ENCODE measurements at regions not wholly inside any gene's neighbourhood (a gene's known extent, or its start where the extent isn't known, plus 50 kb on each side); places are given as distances from the start of the nearest gene placed in this dataset.

DNA sequence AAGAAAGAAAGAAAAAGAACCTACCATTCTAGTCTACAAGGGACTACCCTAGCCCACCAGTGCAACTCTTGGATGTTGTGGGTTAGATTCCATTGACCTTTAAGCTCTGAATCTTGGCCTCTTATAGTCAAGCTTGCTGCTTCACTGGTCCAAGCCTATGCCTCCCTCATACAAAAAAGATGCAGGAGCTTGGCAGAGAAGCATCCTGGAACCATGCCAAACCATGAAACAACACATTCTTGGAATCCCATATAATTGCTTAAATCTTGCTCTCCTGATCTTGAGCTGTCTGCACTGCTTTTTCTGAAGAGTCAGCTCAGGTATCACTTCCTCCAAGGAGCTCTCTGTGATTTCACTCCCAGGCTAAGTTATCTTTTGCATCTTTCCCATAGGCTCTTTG is 117.9 kb upstream of the GPR139 start:
- Histone ChIP-seq H3K4me1 (no peaks in the 10 kb centered on the region), H3K4me3 (ENCODE audit: low read depth, low read length) (no peak overlapping the region), H3K27me3 (replicated peaks; ENCODE audit: control insufficient read depth, insufficient read depth, low read length) (no peaks in the 10 kb centered on the region), H3K36me3 (ENCODE audit: control insufficient read depth, insufficient read depth, low read length) (no peaks in the 10 kb centered on the region), H3K9me3 (no peaks in the 10 kb centered on the region)
- DNase-seq: no peak
- Mint-ChIP-seq H3K27ac (ENCODE audit: unreplicated experiment) (no peak overlapping the region), H3K4me1 (ENCODE audit: low read depth, unreplicated experiment) (no peaks in the 10 kb centered on the region), H3K9me3 (ENCODE audit: unreplicated experiment) (no peaks in the 10 kb centered on the region), H3K4me3 (ENCODE audit: unreplicated experiment) (no peak overlapping the region), H3K27me3 (ENCODE audit: insufficient read depth, unreplicated experiment) (peaks cover 15% of the 10 kb centered on the region), H3K36me3 (ENCODE audit: insufficient read depth, unreplicated experiment) (no peaks in the 10 kb centered on the region)
- TF ChIP-seq, protein P1, sequence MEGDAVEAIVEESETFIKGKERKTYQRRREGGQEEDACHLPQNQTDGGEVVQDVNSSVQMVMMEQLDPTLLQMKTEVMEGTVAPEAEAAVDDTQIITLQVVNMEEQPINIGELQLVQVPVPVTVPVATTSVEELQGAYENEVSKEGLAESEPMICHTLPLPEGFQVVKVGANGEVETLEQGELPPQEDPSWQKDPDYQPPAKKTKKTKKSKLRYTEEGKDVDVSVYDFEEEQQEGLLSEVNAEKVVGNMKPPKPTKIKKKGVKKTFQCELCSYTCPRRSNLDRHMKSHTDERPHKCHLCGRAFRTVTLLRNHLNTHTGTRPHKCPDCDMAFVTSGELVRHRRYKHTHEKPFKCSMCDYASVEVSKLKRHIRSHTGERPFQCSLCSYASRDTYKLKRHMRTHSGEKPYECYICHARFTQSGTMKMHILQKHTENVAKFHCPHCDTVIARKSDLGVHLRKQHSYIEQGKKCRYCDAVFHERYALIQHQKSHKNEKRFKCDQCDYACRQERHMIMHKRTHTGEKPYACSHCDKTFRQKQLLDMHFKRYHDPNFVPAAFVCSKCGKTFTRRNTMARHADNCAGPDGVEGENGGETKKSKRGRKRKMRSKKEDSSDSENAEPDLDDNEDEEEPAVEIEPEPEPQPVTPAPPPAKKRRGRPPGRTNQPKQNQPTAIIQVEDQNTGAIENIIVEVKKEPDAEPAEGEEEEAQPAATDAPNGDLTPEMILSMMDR (IDR thresholded peaks at IDR 0.05; ENCODE audit: insufficient read depth in 1 of 2, low read depth in 1 of 2, low read length in 1 of 2, severe bottlenecking in 1 of 2, unreplicated experiment in 1 of 2): no peak
- POLR2A ChIA-PET: no interaction called here
- intact Hi-C loops (cut with micrococcal nuclease; ENCODE audit: unreplicated experiment): no loop called here
- BruUV-seq (replicated peaks): no TSS peak
- CTCF ChIA-PET: no interaction called here

DNA sequence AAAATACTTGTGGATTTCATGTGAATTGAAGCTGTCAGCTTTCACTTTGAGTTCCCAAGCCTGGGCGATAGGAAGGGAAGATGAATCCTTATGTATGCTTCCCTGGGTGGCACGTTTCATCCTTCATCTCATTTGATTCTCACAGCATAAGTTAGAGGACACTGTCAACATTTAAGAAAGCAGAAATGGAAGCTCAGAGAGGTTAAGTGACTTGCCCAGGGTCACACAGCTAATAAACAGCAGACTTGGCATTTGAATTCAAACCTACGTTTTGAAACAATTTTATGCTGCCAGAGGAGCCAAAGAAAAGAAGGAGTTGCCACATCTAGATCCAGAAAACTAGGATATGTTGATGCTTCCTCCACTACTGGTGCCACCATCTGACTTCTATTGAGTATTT is 108.3 kb upstream of the GPR139 start:
- Mint-ChIP-seq H3K36me3 (ENCODE audit: insufficient read depth, unreplicated experiment) (no peaks in the 10 kb centered on the region), H3K27me3 (ENCODE audit: insufficient read depth, unreplicated experiment) (peaks cover 11% of the 10 kb centered on the region), H3K9me3 (ENCODE audit: unreplicated experiment) (no peaks in the 10 kb centered on the region), H3K27ac (ENCODE audit: unreplicated experiment) (no peak overlapping the region), H3K4me1 (ENCODE audit: low read depth, unreplicated experiment) (no peaks in the 10 kb centered on the region), H3K4me3 (ENCODE audit: unreplicated experiment) (no peak overlapping the region)
- Histone ChIP-seq H3K4me1 (no peaks in the 10 kb centered on the region), H3K9me3 (no peaks in the 10 kb centered on the region), H3K4me3 (ENCODE audit: low read depth, low read length) (no peak overlapping the region), H3K27me3 (replicated peaks; ENCODE audit: control insufficient read depth, insufficient read depth, low read length) (no peaks in the 10 kb centered on the region), H3K36me3 (ENCODE audit: control insufficient read depth, insufficient read depth, low read length) (no peaks in the 10 kb centered on the region)
- no TSS peak for BruUV-seq (replicated peaks)
- TF ChIP-seq, protein P1 (IDR thresholded peaks at IDR 0.05; ENCODE audit: insufficient read depth in 1 of 2, low read depth in 1 of 2, low read length in 1 of 2, severe bottlenecking in 1 of 2, unreplicated experiment in 1 of 2): no peak
- POLR2A ChIA-PET: no interaction called here
- no peak for DNase-seq
- CTCF ChIA-PET: no interaction called here
- intact Hi-C loops (cut with micrococcal nuclease; ENCODE audit: unreplicated experiment): no loop called here

DNA sequence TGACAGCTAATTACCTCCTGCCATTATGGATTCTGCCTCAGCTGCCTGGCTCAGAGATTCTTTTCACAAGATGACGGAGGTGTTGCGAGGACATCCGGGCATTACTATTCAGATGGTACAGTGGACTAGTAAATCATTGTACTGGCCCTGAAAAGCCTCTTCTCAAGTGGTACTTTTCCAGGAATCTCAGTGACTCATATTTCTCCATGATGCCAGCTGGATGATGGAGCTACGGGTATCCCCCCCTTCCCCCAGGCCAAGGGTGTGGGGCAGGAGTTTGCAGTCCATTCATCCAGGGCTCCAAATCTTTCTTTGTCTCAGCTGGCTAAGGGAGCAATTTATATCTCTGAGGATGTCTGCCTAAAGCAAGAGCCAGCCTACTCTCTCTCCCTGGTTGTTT is 107.7 kb upstream of the GPR139 start:
- ChIA-PET CTCF (no interaction called here), POLR2A (no interaction called here)
- BruUV-seq (replicated peaks): no TSS peak
- Histone ChIP-seq H3K9me3 (no peaks in the 10 kb centered on the region), H3K4me3 (ENCODE audit: low read depth, low read length) (no peak overlapping the region), H3K4me1 (no peaks in the 10 kb centered on the region), H3K36me3 (ENCODE audit: control insufficient read depth, insufficient read depth, low read length) (no peaks in the 10 kb centered on the region), H3K27me3 (replicated peaks; ENCODE audit: control insufficient read depth, insufficient read depth, low read length) (no peaks in the 10 kb centered on the region)
- Mint-ChIP-seq H3K27ac (ENCODE audit: unreplicated experiment) (no peak overlapping the region), H3K36me3 (ENCODE audit: insufficient read depth, unreplicated experiment) (no peaks in the 10 kb centered on the region), H3K27me3 (ENCODE audit: insufficient read depth, unreplicated experiment) (peaks cover 11% of the 10 kb centered on the region), H3K4me3 (ENCODE audit: unreplicated experiment) (no peak overlapping the region), H3K9me3 (ENCODE audit: unreplicated experiment) (no peaks in the 10 kb centered on the region), H3K4me1 (ENCODE audit: low read depth, unreplicated experiment) (no peaks in the 10 kb centered on the region)
- intact Hi-C loops (cut with micrococcal nuclease; ENCODE audit: unreplicated experiment): no loop called here
- DNase-seq: no peak
- TF ChIP-seq, protein P1 (IDR thresholded peaks at IDR 0.05; ENCODE audit: insufficient read depth in 1 of 2, low read depth in 1 of 2, low read length in 1 of 2, severe bottlenecking in 1 of 2, unreplicated experiment in 1 of 2): no peak

All from Caco-2 (cell line).